Adrenal gland (tissue), 9 donors: ENCODE measurements at regions not wholly inside any gene's neighbourhood (a gene's known extent, or its start where the extent isn't known, plus 50 kb on each side); places are given as distances from the start of the nearest gene placed in this dataset.

Source experiments
- DNase-seq, 7 donors: peaks; one replicate each; pipeline ENCODE4 v3.0.0-alpha.2; 2019 to 2020
- H3K27ac ChIP-seq, 5 donors: fragments of 200-600 bp; sonication (generic) in 4 of 5; 1 replicate in 3 of 5; 2 replicates in 2 of 5; pipeline versions ENCODE4 v1.5.1 to v1.8.0; 2016 to 2020; ENCODE audit warnings: mild to moderate bottlenecking in 1 of 5
- H3K27me3 ChIP-seq: fragments of 200-600 bp; 2 replicates; pipeline ENCODE4 v1.8.0; 2021
- H3K36me3 ChIP-seq, 2 donors: fragments of 200-600 bp; replicated peaks in 1 of 2; 1 replicate in 1 of 2; 2 replicates in 1 of 2; pipeline versions ENCODE4 v1.5.1 to v1.8.0; 2018 to 2022
- H3K4me1 ChIP-seq, 2 donors: fragments of 200-600 bp; replicated peaks in 1 of 2; 1 replicate in 1 of 2; 2 replicates in 1 of 2; pipeline versions ENCODE4 v1.5.1 to v1.8.0; 2018 to 2021
- H3K4me3 ChIP-seq, 4 donors: fragments of 200-600 bp; sonication (generic) in 3 of 4; one replicate each; pipeline ENCODE4 v1.5.1; 2016 to 2018
- H3K9me3 ChIP-seq, 3 donors: fragments of 200-600 bp; sonication (generic) in 1 of 3; replicated peaks in 1 of 3; 1 replicate in 2 of 3; 2 replicates in 1 of 3; pipeline versions ENCODE4 v1.5.1 to v1.8.0; 2016 to 2021
- POLR2A ChIP-seq, 2 donors: fragments of 450-650 bp; IDR thresholded peaks; one replicate each; pipeline ENCODE4 v1.6.1; 2017; ENCODE audit warnings: antibody characterized with exemption in 2 of 2, mild to moderate bottlenecking in 2 of 2, moderate library complexity in 1 of 2
- WGBS, 4 donors: extraction: QIAGEN DNeasy Blood & Tissue Kit in 2 of 4; methylation state at CpG; one replicate each; pipeline versions ENCODE4 v1.1.5 to v1.1.7; 2013 to 2017; 5-methylcytosine and 5-hydroxymethylcytosine counted together
- intact Hi-C, 2 donors: fragments of 100-400 bp; cut with DNase I; formaldehyde crosslinking; loops; one replicate each; pipeline versions ENCODE4 v1.14.1 to v1.15.0; 2022 to 2023
- TF ChIP-seq, protein P1 (sequence below), 6 experiments: fragments of 450-650 bp in 4 of 6; fragments of 200-600 bp in 2 of 6; sonication (generic) in 1 of 6; IDR thresholded peaks; 1 replicate in 5 of 6; 2 replicates in 1 of 6; pipeline versions ENCODE4 v1.5.1 to v1.8.0; 2016 to 2021; ENCODE audit warnings: antibody characterized with exemption in 6 of 6, mild to moderate bottlenecking in 2 of 6, moderate library complexity in 1 of 6
- donor health status: healthy with polysubstance abuse.
- donor health status: Bipolar disorder and iron deficiency.
- donor health status: DM: yes; HTN: yes; CAD: no.
- donor health status: DM: no; HTN: no; CAD: no.
- donor health status: DM: no; HTN: no; CAD: no.

DNA sequence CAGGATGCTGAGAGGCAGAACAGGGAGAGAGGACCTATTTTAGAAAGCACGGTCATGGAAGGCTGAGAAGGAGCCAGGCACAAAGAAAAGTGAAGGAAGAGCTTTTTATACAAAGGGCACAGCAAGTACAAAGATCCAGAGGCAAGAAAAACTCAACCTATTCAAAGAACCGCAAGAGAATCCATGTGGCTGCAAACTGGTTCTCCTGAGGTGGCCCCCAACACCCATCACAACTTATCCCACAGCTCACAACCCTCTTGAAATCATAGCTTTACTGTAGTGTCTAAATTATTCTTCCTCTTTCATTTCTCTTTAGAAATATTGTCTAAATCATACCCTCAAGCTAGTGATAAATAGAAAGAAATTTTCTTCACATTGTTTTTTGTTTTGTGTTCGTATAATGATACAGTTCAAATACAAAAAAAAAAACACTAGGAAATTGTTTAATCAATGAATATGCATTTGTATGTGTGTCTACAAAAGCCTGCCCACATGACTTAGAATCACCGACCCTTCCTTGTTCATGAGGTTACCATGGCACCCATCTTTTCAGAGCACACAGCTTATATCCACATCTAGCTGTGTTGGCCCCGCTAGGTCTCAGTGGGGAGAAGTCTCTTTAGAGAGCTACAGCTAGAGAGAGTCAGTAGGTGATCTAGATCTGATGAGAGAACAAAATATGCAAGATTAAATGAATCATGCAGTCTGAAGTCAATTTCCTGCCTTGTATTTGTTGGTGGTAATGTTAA is 126.9 kb upstream of the DCLK2 start:
- no peak overlapping the region for H3K4me3 ChIP-seq
- WGBS, 4 donors: 81 to 88% (median 85%) methylated on average over 5 of the region's 5 CpGs
- no peaks in the 10 kb centered on the region for H3K4me1 ChIP-seq
- DNase-seq: no peak
- intact Hi-C loops: no loop called here
- no peaks in the 10 kb centered on the region for H3K36me3 ChIP-seq
- no peaks in the 10 kb centered on the region for H3K9me3 ChIP-seq
- H3K27ac ChIP-seq: no peak overlapping the region
- no peak for TF ChIP-seq POLR2A (IDR thresholded peaks at IDR 0.05)
- TF ChIP-seq, protein P1, sequence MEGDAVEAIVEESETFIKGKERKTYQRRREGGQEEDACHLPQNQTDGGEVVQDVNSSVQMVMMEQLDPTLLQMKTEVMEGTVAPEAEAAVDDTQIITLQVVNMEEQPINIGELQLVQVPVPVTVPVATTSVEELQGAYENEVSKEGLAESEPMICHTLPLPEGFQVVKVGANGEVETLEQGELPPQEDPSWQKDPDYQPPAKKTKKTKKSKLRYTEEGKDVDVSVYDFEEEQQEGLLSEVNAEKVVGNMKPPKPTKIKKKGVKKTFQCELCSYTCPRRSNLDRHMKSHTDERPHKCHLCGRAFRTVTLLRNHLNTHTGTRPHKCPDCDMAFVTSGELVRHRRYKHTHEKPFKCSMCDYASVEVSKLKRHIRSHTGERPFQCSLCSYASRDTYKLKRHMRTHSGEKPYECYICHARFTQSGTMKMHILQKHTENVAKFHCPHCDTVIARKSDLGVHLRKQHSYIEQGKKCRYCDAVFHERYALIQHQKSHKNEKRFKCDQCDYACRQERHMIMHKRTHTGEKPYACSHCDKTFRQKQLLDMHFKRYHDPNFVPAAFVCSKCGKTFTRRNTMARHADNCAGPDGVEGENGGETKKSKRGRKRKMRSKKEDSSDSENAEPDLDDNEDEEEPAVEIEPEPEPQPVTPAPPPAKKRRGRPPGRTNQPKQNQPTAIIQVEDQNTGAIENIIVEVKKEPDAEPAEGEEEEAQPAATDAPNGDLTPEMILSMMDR (IDR thresholded peaks at IDR 0.05): no peak
- H3K27me3 ChIP-seq: no peaks in the 10 kb centered on the region

- H3K36me3 ChIP-seq: no peaks in the 10 kb centered on the region
- intact Hi-C loops: no loop called here
- H3K4me1 ChIP-seq: no peaks in the 10 kb centered on the region
- DNase-seq: no peak
- no peak overlapping the region for H3K27ac ChIP-seq
- H3K27me3 ChIP-seq: no peaks in the 10 kb centered on the region
- WGBS, 4 donors: 84 to 100% (median 91%) methylated on average over 1 of the region's 1 CpG
- no peaks in the 10 kb centered on the region for H3K9me3 ChIP-seq
- no peak overlapping the region for H3K4me3 ChIP-seq
- TF ChIP-seq POLR2A (IDR thresholded peaks at IDR 0.05): no peak
- TF ChIP-seq, protein P1 (IDR thresholded peaks at IDR 0.05): no peak
Observed at GRCh38 chr4:149952101-149952500, 126.1 kb upstream of the DCLK2 start.

GRCh38 chr4:149952716-149953115 is 125.5 kb upstream of the DCLK2 start:
- 71 to 81% (median 79%) methylated on average over 5 of the region's 5 CpGs for WGBS, 4 donors
- Histone ChIP-seq H3K4me3 (no peak overlapping the region), H3K4me1 (no peaks in the 10 kb centered on the region), H3K9me3 (no peaks in the 10 kb centered on the region), H3K27me3 (no peaks in the 10 kb centered on the region), H3K36me3 (no peaks in the 10 kb centered on the region), H3K27ac (no peak overlapping the region)
- TF ChIP-seq, protein P1 (IDR thresholded peaks at IDR 0.05): no peak
- no peak for TF ChIP-seq POLR2A (IDR thresholded peaks at IDR 0.05)
- intact Hi-C loops: no loop called here
- no peak for DNase-seq

- Histone ChIP-seq H3K9me3 (no peaks in the 10 kb centered on the region), H3K4me1 (no peaks in the 10 kb centered on the region), H3K27me3 (no peaks in the 10 kb centered on the region), H3K36me3 (no peaks in the 10 kb centered on the region), H3K4me3 (no peak overlapping the region), H3K27ac (no peak overlapping the region)
- intact Hi-C loops: no loop called here
- DNase-seq: no peak
- WGBS, 4 donors: 65 to 71% (median 70%) methylated on average over 2 of the region's 2 CpGs
- no peak for TF ChIP-seq POLR2A (IDR thresholded peaks at IDR 0.05)
- TF ChIP-seq, protein P1 (IDR thresholded peaks at IDR 0.05): no peak
Observed at GRCh38 chr4:149955780-149956390, 122.4 kb upstream of the DCLK2 start.
